ENCODE measurements at regions not wholly inside any gene's neighbourhood (a gene's known extent, or its start where the extent isn't known, plus 50 kb on each side); places are given as distances from the start of the nearest gene placed in this dataset.

- TF ChIP-seq, protein P1, sequence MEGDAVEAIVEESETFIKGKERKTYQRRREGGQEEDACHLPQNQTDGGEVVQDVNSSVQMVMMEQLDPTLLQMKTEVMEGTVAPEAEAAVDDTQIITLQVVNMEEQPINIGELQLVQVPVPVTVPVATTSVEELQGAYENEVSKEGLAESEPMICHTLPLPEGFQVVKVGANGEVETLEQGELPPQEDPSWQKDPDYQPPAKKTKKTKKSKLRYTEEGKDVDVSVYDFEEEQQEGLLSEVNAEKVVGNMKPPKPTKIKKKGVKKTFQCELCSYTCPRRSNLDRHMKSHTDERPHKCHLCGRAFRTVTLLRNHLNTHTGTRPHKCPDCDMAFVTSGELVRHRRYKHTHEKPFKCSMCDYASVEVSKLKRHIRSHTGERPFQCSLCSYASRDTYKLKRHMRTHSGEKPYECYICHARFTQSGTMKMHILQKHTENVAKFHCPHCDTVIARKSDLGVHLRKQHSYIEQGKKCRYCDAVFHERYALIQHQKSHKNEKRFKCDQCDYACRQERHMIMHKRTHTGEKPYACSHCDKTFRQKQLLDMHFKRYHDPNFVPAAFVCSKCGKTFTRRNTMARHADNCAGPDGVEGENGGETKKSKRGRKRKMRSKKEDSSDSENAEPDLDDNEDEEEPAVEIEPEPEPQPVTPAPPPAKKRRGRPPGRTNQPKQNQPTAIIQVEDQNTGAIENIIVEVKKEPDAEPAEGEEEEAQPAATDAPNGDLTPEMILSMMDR (IDR thresholded peaks at IDR 0.05; ENCODE audit: low read depth, low read length, poor library complexity, severe bottlenecking): no peak
- no peak for TF ChIP-seq EZH2phosphoT487 (IDR thresholded peaks at IDR 0.05; ENCODE audit: borderline replicate concordance, low read length)
Measured at GRCh38 chr2:122643725-122644329, 888.4 kb downstream of the TSN start.
